ENCODE measurements at regions not wholly inside any gene's neighbourhood (a gene's known extent, or its start where the extent isn't known, plus 50 kb on each side); places are given as distances from the start of the nearest gene placed in this dataset.

- intact Hi-C loops (cut with DNase I), result no loop called here
- H3K9me3 ChIP-seq, result no peaks in the 10 kb centered on the region
- no peaks in the 10 kb centered on the region for H3K36me3 ChIP-seq
- no peak overlapping the region for H3K4me3 ChIP-seq
- DNase-seq (ENCODE audit: extremely low spot score in 2 of 2), result no peak
- H3K27ac ChIP-seq, result no peak overlapping the region
- no peaks in the 10 kb centered on the region for H3K27me3 ChIP-seq
- TF ChIP-seq POLR2A (IDR thresholded peaks at IDR 0.05) (no peak), POLR2AphosphoS5 (IDR thresholded peaks at IDR 0.05; ENCODE audit: insufficient read depth in 1 of 2, low read depth in 1 of 2) (no peak)
- TF ChIP-seq, protein P1, sequence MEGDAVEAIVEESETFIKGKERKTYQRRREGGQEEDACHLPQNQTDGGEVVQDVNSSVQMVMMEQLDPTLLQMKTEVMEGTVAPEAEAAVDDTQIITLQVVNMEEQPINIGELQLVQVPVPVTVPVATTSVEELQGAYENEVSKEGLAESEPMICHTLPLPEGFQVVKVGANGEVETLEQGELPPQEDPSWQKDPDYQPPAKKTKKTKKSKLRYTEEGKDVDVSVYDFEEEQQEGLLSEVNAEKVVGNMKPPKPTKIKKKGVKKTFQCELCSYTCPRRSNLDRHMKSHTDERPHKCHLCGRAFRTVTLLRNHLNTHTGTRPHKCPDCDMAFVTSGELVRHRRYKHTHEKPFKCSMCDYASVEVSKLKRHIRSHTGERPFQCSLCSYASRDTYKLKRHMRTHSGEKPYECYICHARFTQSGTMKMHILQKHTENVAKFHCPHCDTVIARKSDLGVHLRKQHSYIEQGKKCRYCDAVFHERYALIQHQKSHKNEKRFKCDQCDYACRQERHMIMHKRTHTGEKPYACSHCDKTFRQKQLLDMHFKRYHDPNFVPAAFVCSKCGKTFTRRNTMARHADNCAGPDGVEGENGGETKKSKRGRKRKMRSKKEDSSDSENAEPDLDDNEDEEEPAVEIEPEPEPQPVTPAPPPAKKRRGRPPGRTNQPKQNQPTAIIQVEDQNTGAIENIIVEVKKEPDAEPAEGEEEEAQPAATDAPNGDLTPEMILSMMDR (IDR thresholded peaks at IDR 0.05), result no peak
- no peaks in the 10 kb centered on the region for H3K4me1 ChIP-seq
These were observed 655.6 kb downstream of the SORCS1 start for GRCh38 chr10:106508950-106509349.

DNA sequence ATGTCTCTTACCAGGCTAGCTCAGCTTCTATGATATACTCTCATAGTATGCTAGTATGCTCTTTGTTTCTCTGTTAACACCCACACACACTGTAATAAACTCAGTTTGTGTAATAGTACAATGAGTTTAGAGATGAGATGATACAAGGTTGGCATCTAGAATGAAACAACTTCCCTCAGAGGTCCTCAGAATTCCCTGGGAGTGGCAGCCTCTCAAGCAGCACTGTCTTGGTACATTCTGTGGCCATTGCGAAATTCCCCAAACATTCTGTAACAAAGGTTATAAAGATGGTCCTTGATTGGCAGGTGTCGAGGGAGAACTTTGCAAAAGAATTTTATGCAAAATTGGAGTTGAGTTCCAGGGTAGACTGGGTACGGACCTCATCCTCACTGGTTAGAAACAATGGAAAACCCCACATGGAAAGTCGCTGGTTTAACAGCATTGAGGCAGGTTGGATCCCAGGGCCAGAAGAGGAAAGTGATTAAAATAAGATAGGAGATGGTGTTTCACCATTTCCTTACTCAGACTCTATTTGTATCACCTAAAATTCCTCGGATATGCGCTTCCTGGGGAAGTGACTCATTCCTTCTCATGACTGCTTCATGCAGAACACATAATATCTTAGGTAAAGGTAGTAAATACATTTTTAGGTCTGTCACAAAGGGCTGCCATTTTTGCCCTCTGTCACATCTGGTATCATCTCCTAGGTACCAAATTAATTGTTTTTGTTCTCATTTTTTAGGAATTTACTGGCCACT lies 657.8 kb downstream of the SORCS1 start:
- no peak for TF ChIP-seq POLR2AphosphoS5 (IDR thresholded peaks at IDR 0.05; ENCODE audit: insufficient read depth in 1 of 2, low read depth in 1 of 2)
- no peak overlapping the region for H3K27ac ChIP-seq
- H3K4me1 ChIP-seq, result no peaks in the 10 kb centered on the region
- no peak overlapping the region for H3K4me3 ChIP-seq
- H3K27me3 ChIP-seq, result no peaks in the 10 kb centered on the region
- intact Hi-C loops (cut with DNase I), result no loop called here
- no peak for DNase-seq (ENCODE audit: extremely low spot score in 2 of 2)
- no peaks in the 10 kb centered on the region for H3K9me3 ChIP-seq
- H3K36me3 ChIP-seq, result no peaks in the 10 kb centered on the region

GRCh38 chr10:106504536-106504935 lies 660.0 kb downstream of the SORCS1 start:
- Histone ChIP-seq H3K27me3 (no peaks in the 10 kb centered on the region), H3K27ac (no peak overlapping the region), H3K4me3 (no peak overlapping the region), H3K4me1 (no peaks in the 10 kb centered on the region), H3K9me3 (no peaks in the 10 kb centered on the region), H3K36me3 (no peaks in the 10 kb centered on the region)
- TF ChIP-seq POLR2AphosphoS5 (IDR thresholded peaks at IDR 0.05; ENCODE audit: insufficient read depth in 1 of 2, low read depth in 1 of 2) (no peak), POLR2A (IDR thresholded peaks at IDR 0.05) (no peak)
- TF ChIP-seq, protein P1 (IDR thresholded peaks at IDR 0.05), result no peak
- intact Hi-C loops (cut with DNase I), result no loop called here
- DNase-seq (ENCODE audit: extremely low spot score in 2 of 2), result no peak

- no peaks in the 10 kb centered on the region for H3K9me3 ChIP-seq
- H3K27ac ChIP-seq, result no peak overlapping the region
- H3K4me3 ChIP-seq, result no peak overlapping the region
- intact Hi-C loops (cut with DNase I), result no loop called here
- no peaks in the 10 kb centered on the region for H3K27me3 ChIP-seq
- H3K4me1 ChIP-seq, result no peaks in the 10 kb centered on the region
- DNase-seq (ENCODE audit: extremely low spot score in 2 of 2), result no peak
- no peaks in the 10 kb centered on the region for H3K36me3 ChIP-seq
- TF ChIP-seq POLR2A (IDR thresholded peaks at IDR 0.05) (no peak), POLR2AphosphoS5 (IDR thresholded peaks at IDR 0.05; ENCODE audit: insufficient read depth in 1 of 2, low read depth in 1 of 2) (no peak)
- TF ChIP-seq, protein P1 (IDR thresholded peaks at IDR 0.05), result no peak
These were observed 661.9 kb downstream of the SORCS1 start for GRCh38 chr10:106502641-106503040.

DNA sequence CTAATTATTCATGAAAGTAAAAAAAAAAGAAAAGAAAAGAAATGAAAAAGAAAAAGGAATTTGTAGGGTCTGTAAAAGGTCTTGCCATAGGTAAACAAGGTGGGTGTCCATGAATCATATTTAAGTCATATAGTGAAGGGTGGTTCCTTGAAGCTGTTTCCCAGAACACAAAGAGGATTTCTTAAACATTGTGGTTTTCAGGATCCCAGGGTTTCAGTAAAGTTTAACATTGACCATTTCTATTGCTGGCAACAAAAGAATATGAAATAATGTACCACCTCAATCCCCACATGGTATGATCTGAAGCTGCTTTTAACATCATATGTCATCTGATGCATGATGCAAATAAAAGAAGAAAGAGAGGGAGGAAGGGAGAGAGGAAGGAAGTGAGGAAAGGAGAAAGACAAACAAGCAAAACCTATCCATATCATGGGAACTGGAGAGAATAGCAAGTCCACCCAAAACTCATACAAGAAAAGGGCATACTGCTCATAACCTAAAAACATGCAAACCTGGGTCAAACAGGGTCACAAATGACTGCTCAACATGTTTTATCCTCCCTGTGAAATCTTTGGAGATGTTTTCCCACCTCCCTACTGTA lies 663.5 kb downstream of the SORCS1 start:
- Histone ChIP-seq H3K4me3 (no peak overlapping the region), H3K27ac (no peak overlapping the region), H3K36me3 (no peaks in the 10 kb centered on the region), H3K4me1 (no peaks in the 10 kb centered on the region), H3K9me3 (no peaks in the 10 kb centered on the region), H3K27me3 (no peaks in the 10 kb centered on the region)
- DNase-seq (ENCODE audit: extremely low spot score in 2 of 2), result no peak
- intact Hi-C loops (cut with DNase I), result no loop called here
- TF ChIP-seq POLR2AphosphoS5 (IDR thresholded peaks at IDR 0.05; ENCODE audit: insufficient read depth in 1 of 2, low read depth in 1 of 2), result no peak
- TF ChIP-seq, protein P1 (IDR thresholded peaks at IDR 0.05), result no peak
- no peak for TF ChIP-seq POLR2A (IDR thresholded peaks at IDR 0.05)
